HG02973 (cell line): ENCODE measurements at regions not wholly inside any gene's neighbourhood (a gene's known extent, or its start where the extent isn't known, plus 50 kb on each side); places are given as distances from the start of the nearest gene placed in this dataset.

Source experiments
- ATAC-seq: cut with Tn5 transposase; IDR thresholded peaks from one replicate; pipeline ENCODE4 v1.9.1; 2021; ENCODE audit warnings: moderate library complexity; ENCODE audit not compliant: unreplicated experiment

DNA sequence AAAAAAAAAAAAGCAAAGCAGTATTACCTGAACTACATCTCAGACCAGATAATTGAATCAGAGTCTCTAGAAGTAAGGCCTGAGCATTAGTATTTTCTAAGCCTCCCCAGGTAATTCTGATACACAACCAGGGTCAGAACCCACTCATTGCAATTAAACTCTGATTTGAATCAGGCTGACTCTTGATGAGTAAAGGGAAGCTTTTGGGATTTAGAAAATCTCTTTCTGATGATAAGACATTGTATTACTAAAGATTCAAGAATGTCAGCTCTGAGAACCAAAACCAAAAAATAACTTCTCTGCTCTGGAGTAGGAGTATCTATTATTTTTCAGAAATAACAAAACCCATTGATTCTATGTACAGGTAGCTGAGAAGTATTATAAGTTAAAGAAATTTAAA, 100.1 kb upstream of the COL21A1 start:
- ATAC-seq = no peak

DNA sequence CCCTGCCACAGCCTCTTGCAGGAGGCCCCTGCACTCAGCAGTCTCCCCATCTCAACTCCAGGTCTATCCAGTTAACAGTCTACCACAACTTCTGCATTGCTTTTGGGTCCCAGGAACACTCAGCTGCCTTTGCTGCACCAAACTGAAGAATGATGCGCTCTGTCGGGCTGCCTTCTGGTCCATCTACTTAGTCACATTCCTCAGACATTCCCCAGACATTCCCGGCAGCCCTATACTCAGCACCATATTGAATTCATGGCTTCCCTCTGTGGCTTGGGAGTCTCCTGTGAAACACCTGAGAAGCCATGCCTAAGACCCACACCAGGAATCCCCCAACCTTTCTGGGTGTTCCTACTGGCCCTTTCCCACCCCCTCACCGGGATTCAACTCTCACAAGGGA, 99.6 kb upstream of the COL21A1 start:
- no peak for ATAC-seq

DNA sequence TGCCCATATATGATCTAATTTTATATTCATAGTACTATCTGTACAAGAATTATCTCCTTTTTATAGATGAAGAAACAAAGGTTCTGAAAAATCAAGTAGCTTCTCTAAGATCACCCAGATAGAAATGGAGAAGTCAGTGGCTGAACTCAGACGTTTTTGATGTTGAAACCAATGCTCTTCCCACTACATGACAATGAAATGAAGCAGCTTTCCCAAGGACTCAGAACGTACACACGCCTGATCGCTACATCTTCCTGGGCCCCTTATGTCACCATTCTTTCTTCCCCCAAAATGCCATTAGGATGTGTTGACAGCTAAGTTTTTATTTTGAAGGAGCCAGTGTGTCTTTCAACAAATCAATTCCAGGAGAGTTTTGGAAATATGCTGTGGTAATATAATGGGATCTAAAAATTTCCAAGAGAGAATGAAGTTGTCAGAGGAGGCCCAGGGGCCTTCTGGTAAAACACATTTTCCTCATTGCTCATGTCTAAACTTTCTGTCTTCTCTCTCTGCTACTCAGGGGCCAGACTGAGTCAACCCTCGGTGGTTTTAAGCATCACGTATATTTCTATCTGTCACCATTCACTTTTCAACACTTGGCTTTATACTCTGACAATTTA, 98.1 kb upstream of the COL21A1 start:
- ATAC-seq = no peak

DNA sequence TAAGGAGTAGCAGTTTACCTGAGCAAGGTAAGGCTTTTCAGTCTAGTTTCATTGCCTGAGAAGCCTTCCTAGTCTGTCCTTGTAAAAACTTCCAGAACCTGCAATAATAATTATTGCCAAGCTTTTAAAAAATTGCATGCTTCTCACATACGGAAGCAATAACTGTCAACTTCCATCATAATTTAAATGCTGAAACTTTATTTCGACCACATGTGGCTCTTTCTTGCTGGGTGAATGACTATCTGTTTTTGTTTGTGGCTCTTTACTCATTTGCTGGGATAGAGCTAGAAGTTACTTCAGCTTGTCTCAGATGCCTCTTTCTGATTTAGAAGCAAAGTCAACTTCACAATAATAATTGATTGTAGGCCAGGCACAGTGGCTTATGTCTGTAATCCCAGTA, 95.9 kb upstream of the COL21A1 start:
- ATAC-seq = no peak

DNA sequence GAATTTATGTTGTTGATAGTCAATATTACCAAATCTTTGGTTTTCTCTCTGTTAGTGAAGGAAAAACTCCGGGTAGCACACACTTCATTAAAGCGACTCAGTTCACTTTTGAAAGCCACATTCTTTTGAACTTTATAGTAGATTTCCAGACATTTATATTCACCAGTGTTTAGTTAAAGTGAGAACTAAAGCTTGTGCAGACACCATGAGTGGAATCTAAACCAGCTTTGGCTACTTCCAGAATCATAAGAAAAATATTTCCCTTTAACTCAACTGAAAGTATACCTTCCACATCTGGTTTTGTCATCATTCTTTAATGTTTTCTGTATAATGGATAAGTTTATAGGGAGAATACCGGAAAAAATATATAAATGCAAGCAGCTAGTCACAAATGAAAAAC, 92.1 kb upstream of the COL21A1 start:
- no peak for ATAC-seq

DNA sequence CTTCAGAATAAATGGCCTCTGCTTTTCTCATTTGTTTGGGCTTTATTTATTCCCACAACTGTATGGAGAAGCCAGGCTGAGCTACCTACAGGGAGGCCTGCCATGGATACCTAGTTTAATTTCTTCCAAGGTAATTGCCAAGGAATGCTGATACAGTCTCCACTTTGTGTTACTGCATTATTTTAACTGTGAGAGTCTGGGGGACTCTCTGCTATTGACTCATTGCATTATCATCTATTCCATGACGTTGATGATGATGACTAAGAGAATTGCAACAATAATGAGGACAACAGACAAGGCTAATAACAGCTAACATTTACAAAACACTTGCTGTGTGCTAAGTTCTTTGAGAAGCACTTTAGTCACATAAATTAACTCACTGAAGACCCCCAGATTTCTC, 88.3 kb upstream of the COL21A1 start:
- ATAC-seq = no peak

DNA sequence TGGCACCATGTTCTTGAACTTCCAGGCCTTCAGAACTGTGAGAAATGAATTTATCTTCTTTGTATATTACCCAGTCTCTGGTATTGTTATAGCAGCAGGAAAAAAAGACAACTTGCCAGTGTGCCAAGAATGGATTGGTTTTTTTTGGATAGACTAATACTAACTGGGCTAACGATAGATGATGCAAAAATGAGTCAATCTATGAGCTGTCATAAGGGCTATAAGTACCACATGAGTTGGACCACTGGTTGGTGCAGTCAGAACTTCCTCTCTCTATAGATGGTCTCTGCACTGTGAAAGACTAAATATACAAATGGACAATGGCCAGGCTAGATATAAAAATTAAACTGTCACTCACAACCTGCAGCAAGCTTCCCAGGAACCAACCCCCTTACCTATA, 87.6 kb upstream of the COL21A1 start:
- no peak for ATAC-seq

DNA sequence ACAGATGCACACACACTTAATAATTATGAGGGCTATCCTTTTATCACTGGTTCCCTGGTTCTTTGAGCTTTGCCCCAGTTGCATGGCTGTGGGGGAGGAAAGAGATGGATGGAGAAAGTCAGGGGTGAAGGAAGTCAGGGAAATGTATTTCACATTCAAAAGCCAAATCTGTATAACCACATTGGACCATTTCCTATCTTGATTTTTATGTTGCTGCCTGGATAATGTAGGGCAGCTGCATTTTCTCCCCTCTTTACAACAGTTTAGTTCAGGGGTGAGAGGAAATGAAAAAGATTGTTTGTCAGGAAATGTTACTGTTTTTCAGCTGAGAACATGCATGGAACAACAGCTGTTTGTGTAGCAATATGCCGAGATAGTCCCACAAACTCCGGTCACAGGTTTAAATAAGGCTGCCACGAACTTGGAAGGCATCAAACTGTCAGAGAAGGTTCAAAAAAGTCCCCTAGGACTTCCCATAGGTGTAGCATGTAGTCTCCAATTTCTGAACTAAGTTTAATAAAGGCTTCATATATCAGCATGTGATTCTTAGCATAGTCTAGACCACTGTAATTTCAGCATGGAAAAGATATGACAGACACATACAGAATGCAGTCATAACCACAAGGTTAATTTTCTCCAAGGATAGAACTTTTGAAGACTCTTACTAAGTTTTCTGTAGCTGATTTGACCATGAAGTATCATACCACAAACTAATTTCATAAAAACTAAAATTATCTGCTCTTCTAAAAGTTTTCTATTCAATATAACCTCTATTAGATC, 82.1 kb upstream of the COL21A1 start:
- ATAC-seq = no peak

DNA sequence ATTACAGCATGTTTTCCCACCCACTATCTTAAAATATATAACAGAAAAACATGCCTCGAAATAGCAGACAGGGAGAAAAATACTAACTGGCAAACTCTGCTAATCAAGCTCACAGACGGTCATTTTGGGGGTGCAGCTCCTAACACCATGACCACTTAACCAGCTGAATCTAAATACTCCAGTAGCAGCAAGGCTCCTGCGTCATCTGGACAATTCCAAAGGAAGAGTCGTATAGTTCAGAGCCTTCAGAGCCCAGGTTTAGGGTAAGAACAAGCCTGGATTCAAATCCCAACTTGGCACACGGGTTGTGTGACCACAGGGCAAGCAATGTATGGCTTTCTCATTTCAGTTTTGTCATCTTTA, 81.3 kb upstream of the COL21A1 start:
- no peak for ATAC-seq

DNA sequence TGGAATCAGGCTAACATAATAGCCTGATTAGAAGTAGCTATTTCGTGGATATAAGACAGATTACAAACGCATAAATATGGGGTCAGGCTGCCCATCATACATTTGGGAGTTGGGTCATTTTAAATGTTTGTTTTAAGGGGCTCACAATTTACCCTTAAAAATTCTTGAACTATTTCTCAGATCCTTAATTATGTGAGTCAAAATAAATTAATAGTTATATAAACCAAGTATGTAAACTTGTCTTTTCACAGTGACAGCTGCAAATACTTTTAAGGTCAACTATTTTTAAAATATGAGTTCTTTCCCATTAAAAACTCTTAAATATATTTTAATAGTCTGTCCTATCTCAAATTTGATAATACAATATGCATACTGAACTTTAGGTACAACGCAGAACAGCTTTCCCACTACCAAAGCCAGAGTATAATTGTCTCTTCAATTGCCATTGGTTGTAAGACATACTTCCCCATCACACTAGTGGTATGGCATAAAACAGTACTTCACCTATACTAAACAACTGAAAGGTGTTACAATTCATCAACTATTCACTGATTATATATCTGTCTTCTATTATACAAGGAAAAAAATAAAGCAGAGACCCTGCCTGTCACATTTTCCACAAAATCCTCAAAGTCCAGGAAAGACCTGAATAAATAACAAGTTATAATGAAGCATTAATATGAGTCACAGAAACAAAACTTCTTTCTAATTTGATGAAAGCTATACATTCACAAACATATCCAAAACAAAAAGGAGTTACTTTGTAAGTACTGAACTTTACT, 80.8 kb upstream of the COL21A1 start:
- no peak for ATAC-seq

DNA sequence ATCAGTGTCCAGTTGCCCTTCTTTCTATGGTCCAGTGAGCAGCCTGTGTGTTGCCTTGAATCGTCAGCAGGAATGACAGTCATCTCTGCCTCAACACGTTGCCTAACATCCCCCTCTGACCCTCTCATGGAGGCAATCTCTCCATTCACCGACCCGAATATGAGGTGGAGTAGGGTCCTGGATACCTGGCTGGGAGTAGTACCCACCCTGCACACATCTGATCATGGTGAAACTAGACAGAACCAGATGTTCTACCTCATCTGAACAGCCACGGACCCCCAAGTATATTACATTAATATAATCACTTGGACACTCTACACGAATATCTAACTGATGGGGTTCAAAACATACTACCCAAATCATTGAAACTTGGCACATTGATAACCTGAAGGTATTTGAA, 77.0 kb upstream of the COL21A1 start:
- no peak for ATAC-seq

DNA sequence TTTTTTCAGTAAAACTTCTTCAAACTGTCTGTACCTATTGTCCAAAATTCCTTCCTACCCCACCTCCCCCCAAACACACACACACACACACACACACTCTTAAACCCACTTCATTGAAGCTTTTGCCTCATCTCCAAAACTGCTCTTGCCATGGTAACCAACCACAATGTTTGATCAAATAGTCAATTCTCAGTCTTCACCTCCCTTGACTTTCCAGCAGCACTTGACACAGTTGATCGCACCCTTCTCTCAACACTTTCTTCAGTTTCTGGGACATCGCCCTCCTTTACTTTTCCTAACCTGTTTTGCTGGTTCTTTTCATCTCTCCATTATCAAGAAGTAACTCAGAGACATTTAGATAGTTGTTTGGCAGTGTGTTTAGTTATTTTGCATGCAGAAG, 71.5 kb upstream of the COL21A1 start:
- no peak for ATAC-seq

DNA sequence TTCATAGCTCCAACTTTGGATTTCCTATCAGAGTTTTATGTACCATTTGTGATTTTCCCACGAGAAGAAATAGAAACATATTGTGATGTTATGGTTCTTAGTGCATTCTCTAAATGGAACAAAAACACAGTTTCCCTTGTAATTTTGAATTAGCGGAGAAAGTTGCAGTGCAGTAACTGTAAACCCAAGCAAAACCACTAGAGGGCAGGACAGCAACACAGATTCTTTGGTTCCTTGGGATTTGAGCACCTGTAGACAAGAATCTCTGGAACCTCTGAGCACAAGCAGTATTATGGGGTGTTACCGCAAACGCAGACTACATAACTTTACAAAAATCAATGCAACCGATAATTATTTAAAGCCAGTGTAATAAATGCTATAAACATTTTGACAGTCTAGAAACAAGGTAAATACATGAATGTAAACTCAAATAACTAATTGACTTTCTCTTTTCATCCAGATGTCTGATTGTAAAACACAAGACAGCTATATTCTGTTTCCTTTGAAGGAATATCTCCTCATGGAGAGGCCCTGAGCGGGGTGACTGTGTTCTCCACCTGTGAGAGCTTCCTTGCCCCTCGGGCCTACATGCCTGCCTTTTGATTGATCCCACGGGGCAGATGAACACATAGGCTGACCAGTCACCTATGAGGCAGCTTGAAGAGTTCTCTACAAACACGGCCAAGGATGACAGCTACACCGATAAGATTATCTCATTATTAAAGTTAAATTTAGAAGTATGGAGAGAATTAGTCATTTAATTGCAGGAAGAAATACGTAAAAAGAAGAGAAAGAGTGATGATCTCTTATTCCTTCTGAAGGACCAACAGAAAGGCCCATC, 67.5 kb upstream of the COL21A1 start:
- ATAC-seq = no peak

DNA sequence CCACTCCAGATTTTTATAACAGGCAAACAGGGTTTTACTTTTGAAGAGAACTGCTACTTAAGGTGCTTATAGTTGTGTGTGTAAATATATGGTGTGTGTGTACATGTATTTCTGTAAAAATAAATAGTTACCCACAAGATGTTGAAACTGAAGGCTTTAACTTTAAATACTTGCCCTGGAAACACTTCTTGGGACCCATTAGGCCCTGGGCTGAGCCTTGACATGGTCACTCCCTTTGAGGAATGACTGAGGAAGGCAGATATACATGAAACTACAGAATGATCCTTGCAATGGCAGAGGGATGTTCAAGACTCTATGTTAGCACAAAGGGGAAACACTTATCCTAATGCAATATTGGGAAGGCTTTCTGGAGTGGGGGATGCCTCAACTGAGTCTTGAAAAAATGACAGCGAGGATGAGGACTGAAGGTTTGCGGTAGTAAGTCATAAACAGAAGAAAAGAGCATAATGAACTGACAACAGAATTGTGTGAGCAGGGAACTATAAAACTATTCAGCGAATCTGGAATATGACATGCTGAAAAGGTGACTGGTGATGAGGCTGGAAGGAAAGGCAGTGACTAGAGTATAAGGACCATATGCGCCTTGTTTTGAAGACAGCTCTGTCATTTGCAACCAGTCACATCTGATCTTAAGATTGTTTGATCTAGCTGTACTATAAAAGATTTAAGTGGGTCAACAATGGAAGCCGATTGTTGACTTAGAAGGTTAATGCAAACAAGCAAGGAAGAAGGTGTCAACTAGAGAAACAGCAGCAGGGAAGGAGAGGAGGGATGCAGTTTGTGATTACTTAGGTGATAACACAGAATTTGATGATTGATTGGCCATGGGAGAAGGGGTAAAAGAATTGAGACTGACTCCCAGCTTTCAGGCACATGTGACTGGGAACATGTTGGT, 64.4 kb upstream of the COL21A1 start:
- ATAC-seq = no peak

DNA sequence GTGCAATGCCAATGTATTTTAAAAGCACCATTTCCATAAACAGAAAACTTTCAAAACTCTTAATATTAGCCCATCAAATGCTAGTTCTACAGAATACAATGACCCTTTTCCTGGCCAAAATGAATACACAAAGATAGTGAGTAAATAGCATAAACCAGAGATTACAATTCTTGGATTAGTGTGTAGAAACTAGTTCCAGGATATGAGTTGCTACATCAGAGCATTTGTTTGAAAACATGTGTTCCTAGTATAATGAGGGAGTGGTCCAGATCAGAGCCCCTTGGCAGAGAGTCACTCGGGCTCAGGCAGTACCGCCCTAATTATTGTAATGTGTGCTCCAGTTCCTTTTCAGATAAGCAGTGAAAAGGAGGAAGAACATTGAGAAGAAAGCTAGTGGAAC, 63.7 kb upstream of the COL21A1 start:
- no peak for ATAC-seq

DNA sequence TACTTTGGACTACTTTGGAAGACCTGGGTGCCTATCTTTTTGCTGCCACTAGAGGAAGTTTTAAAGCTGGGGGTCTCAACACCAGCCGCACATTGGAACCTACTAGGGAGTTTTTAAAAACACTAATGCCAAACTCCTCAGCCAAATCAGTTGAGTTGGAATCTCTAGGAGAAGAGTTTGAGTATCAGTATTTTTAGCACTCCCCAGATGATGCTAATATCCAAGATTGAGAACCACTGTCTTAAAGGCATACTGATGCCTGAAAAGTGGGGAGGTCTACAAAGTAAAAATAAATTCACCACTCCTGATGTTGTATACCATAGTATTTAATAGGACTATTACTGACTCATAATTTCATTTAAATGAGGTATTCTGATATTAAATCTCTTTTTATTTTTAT, 62.9 kb upstream of the COL21A1 start:
- no peak for ATAC-seq

DNA sequence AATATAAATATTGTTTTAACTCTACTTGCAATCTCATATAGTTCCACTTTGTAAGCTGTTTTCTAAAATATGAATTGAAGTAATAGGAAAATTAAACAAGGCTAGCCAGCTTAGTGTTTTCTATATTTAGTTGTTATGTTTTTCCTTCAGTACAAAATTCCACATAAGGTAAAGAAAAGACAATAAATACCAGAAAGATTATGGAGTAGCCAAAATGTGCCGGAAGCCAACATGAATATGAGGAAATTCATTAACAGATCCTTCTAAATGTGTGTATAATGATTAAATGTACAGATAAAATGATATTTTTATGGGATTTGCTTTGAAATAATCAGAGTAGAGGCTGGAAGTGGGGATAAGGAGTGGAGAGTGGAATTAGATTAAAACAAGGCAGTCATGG, 52.5 kb upstream of the COL21A1 start:
- ATAC-seq = no peak

DNA sequence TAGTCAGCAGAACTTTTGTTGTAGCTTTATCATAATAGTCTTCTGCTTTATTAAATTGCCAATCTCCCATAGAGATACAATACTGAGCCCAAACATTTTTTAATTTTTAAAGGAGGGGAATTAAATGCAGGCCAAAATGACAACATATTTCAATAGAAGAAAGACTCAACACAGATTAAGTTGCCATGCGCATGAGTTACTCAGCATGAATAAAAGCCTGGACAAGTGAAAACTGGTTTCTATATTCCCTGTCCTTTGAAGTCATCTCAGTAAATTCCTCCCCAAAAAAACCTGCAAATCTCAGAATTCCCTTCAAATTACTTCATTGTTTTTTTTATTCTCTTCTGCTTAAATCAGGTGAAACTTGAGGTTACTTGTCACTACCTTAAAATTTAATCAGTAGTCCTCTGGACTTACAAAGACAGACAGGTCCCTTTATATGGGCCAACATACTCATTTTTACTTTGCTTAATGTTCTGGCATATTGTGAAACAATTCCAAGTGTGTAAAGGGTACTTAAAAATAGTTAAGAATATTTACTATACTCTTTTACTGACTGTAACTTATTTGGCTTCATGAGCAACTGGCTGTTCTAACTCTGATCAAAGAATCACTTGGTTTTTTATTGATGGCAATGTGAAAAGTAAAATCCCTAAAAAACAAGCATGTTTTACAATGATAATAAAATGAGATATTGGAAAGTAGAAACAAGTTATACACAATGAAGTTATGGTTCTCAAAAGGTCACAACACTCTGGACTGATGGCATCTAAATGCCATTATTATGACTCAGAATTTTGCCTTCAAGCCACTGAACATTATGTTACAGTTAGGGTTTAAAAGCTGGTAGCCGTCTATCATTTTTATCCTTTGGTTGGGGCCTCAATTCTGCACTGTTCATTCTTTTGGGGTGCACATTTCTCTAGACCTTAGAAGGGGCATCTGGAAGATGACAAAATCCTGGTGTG, 49.9 kb upstream of the COL21A1 start:
- no peak for ATAC-seq
